Stomach (tissue), 8 donors: ENCODE measurements at regions not wholly inside any gene's neighbourhood (a gene's known extent, or its start where the extent isn't known, plus 50 kb on each side); places are given as distances from the start of the nearest gene placed in this dataset.

Experiments
- DNase-seq, 2 donors: peaks; one replicate each; pipeline versions ENCODE4 v3.0.0 to v3.0.0-alpha.2; 2013 to 2019
- H3K27ac ChIP-seq, 5 donors: fragments of 200-600 bp in 4 of 5; sonication (generic) in 4 of 5; one replicate each; pipeline ENCODE4 v1.5.1; 2013 to 2019; ENCODE audit warnings: mild to moderate bottlenecking in 1 of 5, moderate library complexity in 1 of 5
- H3K27me3 ChIP-seq, 3 donors: fragments of 200-600 bp; sonication (generic); one replicate each; pipeline ENCODE4 v1.5.1; 2017 to 2019; ENCODE audit warnings: mixed run types in 1 of 3
- H3K36me3 ChIP-seq, 4 donors: fragments of 200-600 bp; sonication (generic); 1 replicate in 3 of 4; 2 replicates in 1 of 4; pipeline ENCODE4 v1.5.1; 2016 to 2019
- H3K4me1 ChIP-seq, 4 donors: fragments of 200-600 bp; sonication (generic); one replicate each; pipeline ENCODE4 v1.5.1; 2016 to 2019
- H3K4me3 ChIP-seq, 4 donors: fragments of 200-600 bp; sonication (generic) in 3 of 4; one replicate each; pipeline ENCODE4 v1.5.1; 2016 to 2019; ENCODE audit warnings: mild to moderate bottlenecking in 1 of 4
- H3K9me3 ChIP-seq, 4 donors: fragments of 200-600 bp; sonication (generic); one replicate each; pipeline ENCODE4 v1.5.1; 2016 to 2019
- CTCF ChIP-seq, 7 experiments: fragments of 450-650 bp in 4 of 7; fragments of 200-600 bp in 3 of 7; sonication (generic) in 3 of 7; IDR thresholded peaks; one replicate each; pipeline ENCODE4 v1.5.1; 2016 to 2019; ENCODE audit warnings: antibody characterized with exemption in 7 of 7, control low read depth in 2 of 7, mild to moderate bottlenecking in 1 of 7
- EP300 ChIP-seq: sonication (generic); formaldehyde crosslinking; IDR thresholded peaks from one replicate; pipeline ENCODE4 v1.6.1; 2017; ENCODE audit warnings: antibody characterized with exemption
- POLR2A ChIP-seq, 4 donors: fragments of 450-650 bp; IDR thresholded peaks; one replicate each; pipeline ENCODE4 v1.6.1; 2016; ENCODE audit warnings: antibody characterized with exemption in 4 of 4, control low read depth in 2 of 4, mild to moderate bottlenecking in 1 of 4, moderate library complexity in 1 of 4
- POLR2AphosphoS5 ChIP-seq, 3 donors: sonication (generic); formaldehyde crosslinking; IDR thresholded peaks; one replicate each; pipeline ENCODE4 v1.6.1; 2016; ENCODE audit warnings: antibody characterized with exemption in 3 of 3
- WGBS, 5 donors: extraction: QIAGEN DNeasy Blood & Tissue Kit in 3 of 5; methylation state at CpG; one replicate each; pipeline versions ENCODE4 v1.1.5 to v1.1.7; 2013 to 2018; 5-methylcytosine and 5-hydroxymethylcytosine counted together
- intact Hi-C: fragments of 100-400 bp; cut with DNase I; formaldehyde crosslinking; loops from one replicate; pipeline ENCODE4 v1.15.1; 2023; ENCODE audit warnings: low total_unique reads
- donor health status: healthy with polysubstance abuse.
- donor health status: Bipolar disorder and iron deficiency.
- donor health status: healthy.

GRCh38 chr15:38853608-38854007 lies 289.0 kb upstream of the RASGRP1 start:
- H3K4me1 ChIP-seq = no peaks in the 10 kb centered on the region
- DNase-seq = no peak
- no peaks in the 10 kb centered on the region for H3K9me3 ChIP-seq
- no peaks in the 10 kb centered on the region for H3K36me3 ChIP-seq
- H3K27ac ChIP-seq = no peak overlapping the region
- no peak overlapping the region for H3K4me3 ChIP-seq
- WGBS, 5 donors = 24 to 81% (median 48%) methylated on average over 1 of the region's 1 CpG
- no peaks in the 10 kb centered on the region for H3K27me3 ChIP-seq
- no peak for TF ChIP-seq CTCF (IDR thresholded peaks at IDR 0.05)
- intact Hi-C loops = no loop called here

- WGBS, 5 donors = 56 to 70% (median 65%) methylated on average over 4 of the region's 4 CpGs
These were observed 289.9 kb upstream of the RASGRP1 start for GRCh38 chr15:38854506-38854905.

GRCh38 chr15:38857814-38858213 lies 293.2 kb upstream of the RASGRP1 start:
- TF ChIP-seq EP300 (no peak), POLR2AphosphoS5 (IDR thresholded peaks at IDR 0.05) (no peak), CTCF (IDR thresholded peaks at IDR 0.05) (no peak), POLR2A (IDR thresholded peaks at IDR 0.05) (no peak)
- 30 to 67% (median 34%) methylated on average over 1 of the region's 1 CpG for WGBS, 5 donors
- no peaks in the 10 kb centered on the region for H3K27me3 ChIP-seq
- no peaks in the 10 kb centered on the region for H3K36me3 ChIP-seq
- H3K4me1 ChIP-seq = no peaks in the 10 kb centered on the region
- H3K27ac ChIP-seq = no peak overlapping the region
- no peaks in the 10 kb centered on the region for H3K9me3 ChIP-seq
- intact Hi-C loops = no loop called here
- no peak for DNase-seq
- H3K4me3 ChIP-seq = no peak overlapping the region

More at GRCh38 chr15:38854506-38854905, 289.9 kb upstream of the RASGRP1 start:
- no peak for DNase-seq
- intact Hi-C loops = no loop called here
- TF ChIP-seq CTCF (IDR thresholded peaks at IDR 0.05) (no peak), POLR2A (IDR thresholded peaks at IDR 0.05) (no peak), POLR2AphosphoS5 (IDR thresholded peaks at IDR 0.05) (no peak), EP300 (no peak)
- Histone ChIP-seq H3K27ac (no peak overlapping the region), H3K27me3 (no peaks in the 10 kb centered on the region), H3K36me3 (no peaks in the 10 kb centered on the region), H3K9me3 (no peaks in the 10 kb centered on the region), H3K4me1 (no peaks in the 10 kb centered on the region), H3K4me3 (no peak overlapping the region)

GRCh38 chr15:38859574-38859973 lies 295.0 kb upstream of the RASGRP1 start:
- DNase-seq = no peak
- no peaks in the 10 kb centered on the region for H3K9me3 ChIP-seq
- TF ChIP-seq POLR2AphosphoS5 (IDR thresholded peaks at IDR 0.05) (no peak), POLR2A (IDR thresholded peaks at IDR 0.05) (no peak), EP300 (no peak), CTCF (IDR thresholded peaks at IDR 0.05) (no peak)
- no peak overlapping the region for H3K4me3 ChIP-seq
- 86 to 90% (median 88%) methylated on average over 2 of the region's 2 CpGs for WGBS, 5 donors
- H3K36me3 ChIP-seq = no peaks in the 10 kb centered on the region
- intact Hi-C loops = no loop called here
- H3K27me3 ChIP-seq = no peaks in the 10 kb centered on the region
- no peaks in the 10 kb centered on the region for H3K4me1 ChIP-seq
- H3K27ac ChIP-seq = no peak overlapping the region
